Ishikawa (cell line): ENCODE measurements at regions not wholly inside any gene's neighbourhood (a gene's known extent, or its start where the extent isn't known, plus 50 kb on each side); places are given as distances from the start of the nearest gene placed in this dataset.

Experiments
- CEBPB ChIP-seq: IDR thresholded peaks from 2 replicates; pipeline ENCODE4 v1.6.1; 2012
- CREB1 ChIP-seq: IDR thresholded peaks from 2 replicates; pipeline ENCODE4 v1.6.1; 2012; ENCODE audit warnings: low read depth
- EGR1 ChIP-seq: IDR thresholded peaks from 2 replicates; pipeline ENCODE4 v1.6.1; 2012
- EP300 ChIP-seq: IDR thresholded peaks from 2 replicates; pipeline ENCODE4 v1.6.1; 2012; ENCODE audit warnings: borderline replicate concordance
- FOXM1 ChIP-seq: IDR thresholded peaks from 2 replicates; pipeline ENCODE4 v1.6.1; 2012; ENCODE audit warnings: low read depth, borderline replicate concordance
- MAX ChIP-seq: IDR thresholded peaks from 2 replicates; pipeline ENCODE4 v1.6.1; 2012
- NFIC ChIP-seq: IDR thresholded peaks from 2 replicates; pipeline ENCODE4 v1.6.1; 2012
- RAD21 ChIP-seq: IDR thresholded peaks from 2 replicates; pipeline ENCODE4 v1.6.1; 2012; ENCODE audit warnings: low read depth
- REST ChIP-seq: IDR thresholded peaks from 2 replicates; pipeline ENCODE4 v1.6.1; 2012; ENCODE audit warnings: low read depth, mild to moderate bottlenecking
- TAF1 ChIP-seq: IDR thresholded peaks from 2 replicates; pipeline ENCODE4 v1.6.1; 2012; ENCODE audit warnings: low read depth, mild to moderate bottlenecking
- TEAD4 ChIP-seq: IDR thresholded peaks from 2 replicates; pipeline ENCODE4 v1.6.1; 2012
- USF1 ChIP-seq: IDR thresholded peaks from 2 replicates; pipeline ENCODE4 v1.6.1; 2012
- YY1 ChIP-seq: IDR thresholded peaks from 2 replicates; pipeline ENCODE4 v1.6.1; 2012; ENCODE audit warnings: low read depth

GRCh38 chr9:28720746-28721145 is 1147.5 kb upstream of the C9orf72 start:
- no peak for TF ChIP-seq EGR1
- TF ChIP-seq EP300 = no peak
- TF ChIP-seq USF1 = no peak
- TF ChIP-seq CREB1 = no peak
- no peak for TF ChIP-seq MAX
- TF ChIP-seq TAF1 = no peak
- TF ChIP-seq NFIC = no peak
- no peak for TF ChIP-seq CEBPB
- TF ChIP-seq REST = no peak
- TF ChIP-seq YY1 = no peak
- TF ChIP-seq FOXM1 = no peak
- TF ChIP-seq RAD21 = no peak
- TF ChIP-seq TEAD4 = no peak
